LNCaP clone FGC (cell line): ENCODE measurements at regions not wholly inside any gene's neighbourhood (a gene's known extent, or its start where the extent isn't known, plus 50 kb on each side); places are given as distances from the start of the nearest gene placed in this dataset.

Source experiments
- DNase-seq: peaks from one replicate; pipeline ENCODE4 v3.0.0-alpha.2; 2011; ENCODE audit warnings: low read depth
- H3K4me3 ChIP-seq: 2 replicates; pipeline ENCODE4 v1.5.1; 2011; ENCODE audit warnings: mild to moderate bottlenecking, low read depth, low read length, control low read depth
- TF ChIP-seq, protein P1 (sequence below): IDR thresholded peaks from 2 replicates; pipeline ENCODE4 v1.5.1; 2012; ENCODE audit warnings: mild to moderate bottlenecking; ENCODE audit not compliant: control insufficient read depth, insufficient read depth; ENCODE audit errors: extremely low read depth

GRCh38 chr15:36511594-36511993 lies 67.8 kb upstream of the CDIN1 start:
- DNase-seq = no peak
- H3K4me3 ChIP-seq = no peak overlapping the region
- TF ChIP-seq, protein P1, sequence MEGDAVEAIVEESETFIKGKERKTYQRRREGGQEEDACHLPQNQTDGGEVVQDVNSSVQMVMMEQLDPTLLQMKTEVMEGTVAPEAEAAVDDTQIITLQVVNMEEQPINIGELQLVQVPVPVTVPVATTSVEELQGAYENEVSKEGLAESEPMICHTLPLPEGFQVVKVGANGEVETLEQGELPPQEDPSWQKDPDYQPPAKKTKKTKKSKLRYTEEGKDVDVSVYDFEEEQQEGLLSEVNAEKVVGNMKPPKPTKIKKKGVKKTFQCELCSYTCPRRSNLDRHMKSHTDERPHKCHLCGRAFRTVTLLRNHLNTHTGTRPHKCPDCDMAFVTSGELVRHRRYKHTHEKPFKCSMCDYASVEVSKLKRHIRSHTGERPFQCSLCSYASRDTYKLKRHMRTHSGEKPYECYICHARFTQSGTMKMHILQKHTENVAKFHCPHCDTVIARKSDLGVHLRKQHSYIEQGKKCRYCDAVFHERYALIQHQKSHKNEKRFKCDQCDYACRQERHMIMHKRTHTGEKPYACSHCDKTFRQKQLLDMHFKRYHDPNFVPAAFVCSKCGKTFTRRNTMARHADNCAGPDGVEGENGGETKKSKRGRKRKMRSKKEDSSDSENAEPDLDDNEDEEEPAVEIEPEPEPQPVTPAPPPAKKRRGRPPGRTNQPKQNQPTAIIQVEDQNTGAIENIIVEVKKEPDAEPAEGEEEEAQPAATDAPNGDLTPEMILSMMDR = no peak

GRCh38 chr15:36517758-36518157 lies 61.7 kb upstream of the CDIN1 start:
- TF ChIP-seq, protein P1 = no peak
- no peak overlapping the region for H3K4me3 ChIP-seq
- DNase-seq = no peak

DNA sequence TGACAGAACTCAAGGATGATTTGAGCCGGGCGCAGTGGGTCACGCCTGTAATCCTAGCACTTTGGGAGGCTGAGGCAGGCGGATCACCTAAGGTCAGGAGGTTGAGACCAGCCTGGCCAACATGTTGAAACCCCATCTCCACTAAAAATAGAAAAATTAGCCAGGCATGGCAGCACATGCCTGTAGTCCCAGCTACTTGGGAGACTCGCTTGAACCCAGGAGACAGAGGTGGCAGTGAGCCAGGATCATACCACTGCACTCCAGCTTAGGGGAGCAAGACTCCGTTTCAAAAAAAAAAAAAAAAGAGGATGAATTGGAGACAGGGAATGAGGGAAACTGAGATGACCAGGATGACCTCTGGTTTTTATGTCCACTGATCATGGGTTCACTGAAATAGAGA lies 60.4 kb upstream of the CDIN1 start:
- no peak overlapping the region for H3K4me3 ChIP-seq
- no peak for DNase-seq
- TF ChIP-seq, protein P1 = no peak

DNA sequence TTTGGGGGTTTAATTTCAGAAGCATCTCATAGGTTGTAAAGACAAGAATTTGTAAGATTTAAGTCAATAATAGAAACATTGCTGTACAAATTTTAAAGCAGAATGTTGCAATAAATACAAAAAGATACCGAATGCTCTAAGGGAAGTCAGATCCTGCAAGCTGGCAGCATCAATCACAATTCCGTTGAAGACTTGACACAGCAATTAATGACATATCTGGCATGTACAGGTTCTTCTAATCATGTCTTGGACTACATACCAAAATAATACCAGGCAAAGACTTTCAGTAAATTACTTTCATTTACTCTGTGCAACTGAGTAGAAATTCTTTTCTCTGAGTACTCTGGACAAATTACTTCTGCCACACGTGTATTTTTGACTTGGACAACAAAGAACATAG lies 54.0 kb upstream of the CDIN1 start:
- DNase-seq = no peak
- TF ChIP-seq, protein P1 = no peak
- H3K4me3 ChIP-seq = no peak overlapping the region

DNA sequence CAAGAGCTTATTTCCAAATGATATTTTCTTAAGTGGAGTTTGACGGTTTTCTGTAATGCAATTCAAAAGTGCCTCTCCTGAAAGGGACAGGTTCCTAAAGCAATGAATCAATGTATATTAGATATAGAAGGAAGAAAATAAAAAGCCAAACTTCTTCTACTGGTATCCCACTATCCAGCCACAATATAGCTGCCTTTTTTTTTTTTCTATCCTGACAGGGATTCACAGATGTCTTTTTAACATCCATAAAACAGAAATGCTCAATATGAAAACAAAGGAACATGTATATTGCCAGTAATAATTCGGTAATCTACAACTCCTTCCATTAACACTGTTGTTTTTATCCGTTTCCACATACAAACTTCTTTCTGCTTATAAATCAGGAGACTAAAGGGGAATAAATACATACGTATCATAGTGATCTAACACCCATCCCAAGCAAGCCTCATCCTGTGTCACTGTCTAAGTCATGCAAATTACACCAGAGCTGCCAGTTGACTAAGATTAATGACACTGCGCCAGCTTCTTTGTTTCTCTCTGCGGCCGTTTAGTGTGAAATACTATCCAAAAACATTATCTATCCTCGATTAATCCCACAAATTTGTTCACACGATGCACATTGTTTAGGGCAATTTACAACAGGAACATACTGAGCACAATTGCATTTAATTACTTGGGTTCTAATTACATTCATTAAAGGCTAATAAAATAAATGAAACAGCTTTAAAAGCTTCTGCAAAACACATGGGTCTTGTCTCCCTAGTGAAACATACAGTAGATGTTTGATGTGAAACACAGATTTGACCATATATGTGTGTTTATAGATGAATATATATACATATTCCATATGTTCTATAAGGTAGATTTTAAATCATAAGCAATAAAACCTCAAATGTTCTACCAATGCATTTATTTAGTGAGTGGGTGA lies 51.9 kb upstream of the CDIN1 start:
- no peak overlapping the region for H3K4me3 ChIP-seq
- DNase-seq = no peak
- TF ChIP-seq, protein P1 = no peak

DNA sequence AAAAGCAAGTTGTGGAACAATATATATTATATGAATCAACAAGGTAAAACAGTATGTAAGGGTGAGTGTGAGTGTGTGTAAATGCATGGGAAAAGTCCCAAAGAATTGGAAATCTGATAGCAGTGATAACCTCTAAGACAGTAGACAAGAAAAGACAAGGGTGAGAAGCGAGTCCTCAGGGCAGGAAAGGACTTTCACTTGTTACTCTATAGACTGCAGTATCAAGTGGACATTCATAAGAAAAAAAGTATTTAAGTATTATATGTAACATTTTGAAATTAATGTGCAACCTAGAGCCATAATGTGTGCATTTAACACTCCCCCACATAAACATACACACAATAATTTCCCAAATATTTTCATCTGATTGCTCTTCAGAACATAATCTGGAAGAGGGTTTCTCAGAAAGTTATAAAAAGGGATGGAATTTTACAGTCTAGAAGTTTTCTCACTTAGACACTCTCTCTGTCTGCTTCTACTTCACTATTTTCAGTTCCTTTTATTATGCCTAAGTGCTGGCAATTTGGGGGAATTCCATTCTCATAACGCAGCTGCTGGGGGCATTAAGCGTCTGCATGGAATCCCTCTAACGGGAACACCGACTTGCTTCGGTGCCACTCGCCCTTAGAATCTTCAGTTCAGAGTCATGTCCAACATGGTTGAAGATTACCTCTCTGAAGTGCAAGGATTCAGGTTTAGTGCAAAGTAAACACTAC lies 50.0 kb upstream of the CDIN1 start:
- H3K4me3 ChIP-seq = no peak overlapping the region
- TF ChIP-seq, protein P1 = no peak
- DNase-seq = no peak
